Prostate gland (tissue), 2 donors: ENCODE measurements at regions not wholly inside any gene's neighbourhood (a gene's known extent, or its start where the extent isn't known, plus 50 kb on each side); places are given as distances from the start of the nearest gene placed in this dataset.
A peak's percentile ranks its signal among the peaks of the same experiment; 100 is the strongest.

Experiments used
- POLR2A ChIP-seq: fragments of 450-650 bp; IDR thresholded peaks from one replicate; pipeline ENCODE4 v1.6.1; 2016; ENCODE audit warnings: antibody characterized with exemption, mild to moderate bottlenecking
- POLR2AphosphoS5 ChIP-seq: sonication (generic); formaldehyde crosslinking; IDR thresholded peaks from one replicate; pipeline ENCODE4 v1.6.1; 2017; ENCODE audit warnings: antibody characterized with exemption
- TF ChIP-seq, protein P1 (sequence below), 4 experiments: fragments of 200-600 bp in 2 of 4; fragments of 450-650 bp in 2 of 4; sonication (generic) in 2 of 4; IDR thresholded peaks; 1 replicate in 3 of 4; 2 replicates in 1 of 4; pipeline ENCODE4 v1.5.1; 2016 to 2019; ENCODE audit warnings: antibody characterized with exemption in 4 of 4, mild to moderate bottlenecking in 2 of 4, moderate library complexity in 2 of 4

DNA sequence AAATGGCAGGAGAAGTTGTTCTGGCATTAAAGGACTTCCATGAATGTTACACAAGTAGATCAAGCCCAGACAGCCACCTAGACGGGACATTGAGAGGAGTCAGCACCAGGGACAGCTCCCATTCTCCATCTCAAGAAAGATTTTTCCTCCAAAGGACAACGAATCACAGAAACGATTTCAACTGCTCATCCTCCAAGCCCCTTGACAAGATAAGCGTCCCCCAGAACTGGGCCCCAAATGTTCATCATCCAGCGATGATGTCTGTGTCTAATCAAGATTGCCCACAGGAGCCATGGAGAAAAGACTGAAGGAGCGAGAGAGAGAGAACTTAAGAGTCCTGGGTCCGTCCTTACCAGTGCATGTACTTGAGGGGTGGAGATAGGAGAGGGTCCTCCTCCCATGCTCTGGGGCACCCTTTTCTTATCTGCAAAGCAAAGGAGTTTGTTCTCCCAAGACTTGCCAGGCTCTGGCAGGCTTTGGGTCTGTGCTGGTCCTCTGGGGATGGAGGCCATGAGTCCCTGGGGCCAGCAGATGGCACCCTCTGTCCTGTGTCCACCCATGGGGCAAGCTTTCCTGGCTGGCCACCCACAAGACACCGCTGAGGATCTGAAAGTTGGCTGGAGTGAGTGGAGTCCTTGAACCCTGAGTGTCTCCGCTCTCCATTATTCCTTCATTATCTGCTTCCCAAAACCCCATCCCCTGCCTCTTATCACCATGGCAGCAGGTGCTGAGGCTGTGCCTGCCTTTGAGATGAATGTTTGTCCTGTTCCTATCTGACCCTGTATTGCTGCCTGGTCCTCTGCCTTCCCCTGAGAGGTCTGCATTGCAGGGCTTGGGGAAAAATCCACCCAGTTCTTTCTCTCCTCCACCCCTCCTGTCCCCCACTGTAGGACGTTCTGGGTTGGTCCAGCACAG, 164.6 kb downstream of the ACTL8 start:
- TF ChIP-seq, protein P1, sequence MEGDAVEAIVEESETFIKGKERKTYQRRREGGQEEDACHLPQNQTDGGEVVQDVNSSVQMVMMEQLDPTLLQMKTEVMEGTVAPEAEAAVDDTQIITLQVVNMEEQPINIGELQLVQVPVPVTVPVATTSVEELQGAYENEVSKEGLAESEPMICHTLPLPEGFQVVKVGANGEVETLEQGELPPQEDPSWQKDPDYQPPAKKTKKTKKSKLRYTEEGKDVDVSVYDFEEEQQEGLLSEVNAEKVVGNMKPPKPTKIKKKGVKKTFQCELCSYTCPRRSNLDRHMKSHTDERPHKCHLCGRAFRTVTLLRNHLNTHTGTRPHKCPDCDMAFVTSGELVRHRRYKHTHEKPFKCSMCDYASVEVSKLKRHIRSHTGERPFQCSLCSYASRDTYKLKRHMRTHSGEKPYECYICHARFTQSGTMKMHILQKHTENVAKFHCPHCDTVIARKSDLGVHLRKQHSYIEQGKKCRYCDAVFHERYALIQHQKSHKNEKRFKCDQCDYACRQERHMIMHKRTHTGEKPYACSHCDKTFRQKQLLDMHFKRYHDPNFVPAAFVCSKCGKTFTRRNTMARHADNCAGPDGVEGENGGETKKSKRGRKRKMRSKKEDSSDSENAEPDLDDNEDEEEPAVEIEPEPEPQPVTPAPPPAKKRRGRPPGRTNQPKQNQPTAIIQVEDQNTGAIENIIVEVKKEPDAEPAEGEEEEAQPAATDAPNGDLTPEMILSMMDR (IDR thresholded peaks at IDR 0.05): peak in 1 of 4 experiments; percentile 12
- TF ChIP-seq POLR2AphosphoS5 (no peak), POLR2A (no peak)
